Hepatocyte (in vitro differentiated cells): ENCODE measurements at regions not wholly inside any gene's neighbourhood (a gene's known extent, or its start where the extent isn't known, plus 50 kb on each side); places are given as distances from the start of the nearest gene placed in this dataset.

Experiments
- EZH2 ChIP-seq: fragments of 200-600 bp; sonication (generic); IDR thresholded peaks from 2 replicates; pipeline ENCODE4 v1.6.1; 2016; ENCODE audit warnings: antibody characterized with exemption, mild to moderate bottlenecking, borderline replicate concordance
- TF ChIP-seq, protein P1 (sequence below): fragments of 200-600 bp; sonication (generic); IDR thresholded peaks from 2 replicates; pipeline ENCODE4 v1.5.1; 2016; ENCODE audit warnings: antibody characterized with exemption, mild to moderate bottlenecking; ENCODE audit not compliant: poor library complexity

DNA sequence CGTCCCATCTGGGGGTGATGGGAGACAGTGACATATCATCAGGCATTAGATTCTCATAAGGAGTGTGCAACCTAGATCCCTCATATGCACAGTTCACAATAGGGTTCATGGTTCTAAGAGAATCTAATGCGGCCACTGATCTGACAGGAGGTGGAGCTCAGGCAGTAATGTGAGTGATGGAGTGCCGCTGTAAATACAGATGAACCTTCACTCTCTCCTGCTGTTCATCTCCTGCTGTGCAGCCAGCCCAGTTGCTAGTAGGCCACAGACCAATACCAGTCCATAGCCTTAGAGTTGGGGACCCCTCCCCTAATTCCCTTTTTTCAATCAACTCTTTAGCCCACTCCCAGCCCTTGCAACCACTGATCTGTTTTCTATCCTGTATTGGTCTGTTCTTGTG is 581.1 kb upstream of the AUTS2 start:
- TF ChIP-seq, protein P1, sequence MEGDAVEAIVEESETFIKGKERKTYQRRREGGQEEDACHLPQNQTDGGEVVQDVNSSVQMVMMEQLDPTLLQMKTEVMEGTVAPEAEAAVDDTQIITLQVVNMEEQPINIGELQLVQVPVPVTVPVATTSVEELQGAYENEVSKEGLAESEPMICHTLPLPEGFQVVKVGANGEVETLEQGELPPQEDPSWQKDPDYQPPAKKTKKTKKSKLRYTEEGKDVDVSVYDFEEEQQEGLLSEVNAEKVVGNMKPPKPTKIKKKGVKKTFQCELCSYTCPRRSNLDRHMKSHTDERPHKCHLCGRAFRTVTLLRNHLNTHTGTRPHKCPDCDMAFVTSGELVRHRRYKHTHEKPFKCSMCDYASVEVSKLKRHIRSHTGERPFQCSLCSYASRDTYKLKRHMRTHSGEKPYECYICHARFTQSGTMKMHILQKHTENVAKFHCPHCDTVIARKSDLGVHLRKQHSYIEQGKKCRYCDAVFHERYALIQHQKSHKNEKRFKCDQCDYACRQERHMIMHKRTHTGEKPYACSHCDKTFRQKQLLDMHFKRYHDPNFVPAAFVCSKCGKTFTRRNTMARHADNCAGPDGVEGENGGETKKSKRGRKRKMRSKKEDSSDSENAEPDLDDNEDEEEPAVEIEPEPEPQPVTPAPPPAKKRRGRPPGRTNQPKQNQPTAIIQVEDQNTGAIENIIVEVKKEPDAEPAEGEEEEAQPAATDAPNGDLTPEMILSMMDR = no peak
- no peak for TF ChIP-seq EZH2
